HG03457 (cell line): ENCODE measurements at regions not wholly inside any gene's neighbourhood (a gene's known extent, or its start where the extent isn't known, plus 50 kb on each side); places are given as distances from the start of the nearest gene placed in this dataset.

Source experiments
- ATAC-seq: cut with Tn5 transposase; IDR thresholded peaks from one replicate; pipeline ENCODE4 v1.9.1; 2021; ENCODE audit warnings: moderate number of reproducible peaks; ENCODE audit not compliant: unreplicated experiment

DNA sequence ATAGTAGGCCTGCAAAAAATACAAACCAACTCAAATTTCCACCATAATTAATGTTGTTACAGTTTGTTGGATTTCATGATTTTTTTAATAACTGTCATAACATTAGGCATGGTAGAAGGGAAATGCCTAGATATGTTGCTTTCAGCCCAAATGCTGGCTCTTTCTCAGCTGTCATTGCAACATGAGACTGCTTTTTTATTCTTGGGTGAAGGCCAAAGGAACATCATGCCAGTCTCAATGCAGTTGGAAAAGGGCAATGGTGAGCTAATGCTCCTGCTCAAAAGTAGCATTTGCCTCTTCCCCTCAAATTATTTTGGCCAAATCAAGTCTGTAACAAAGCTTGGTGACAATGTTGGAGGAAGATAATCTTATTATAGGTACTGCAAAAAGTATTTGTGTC lies 877.7 kb upstream of the PRMT6 start:
- no peak for ATAC-seq

DNA sequence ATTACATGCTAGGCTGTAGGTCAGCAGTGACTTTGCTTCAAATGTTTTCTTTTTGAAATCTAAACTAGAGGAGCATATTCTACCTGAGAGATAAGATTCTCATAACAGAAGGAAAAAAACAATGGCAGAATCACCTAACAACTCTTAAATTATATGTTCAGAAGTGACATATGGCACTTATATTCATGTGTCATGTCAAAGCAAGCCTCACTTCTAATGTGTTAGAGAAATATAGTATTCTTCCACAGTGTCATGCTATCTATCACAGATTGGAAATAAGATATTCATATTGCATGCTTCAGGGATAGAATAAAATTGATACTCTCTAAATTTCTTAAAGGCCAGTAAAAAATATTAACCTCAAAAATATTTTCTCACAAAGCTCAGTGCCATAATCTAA lies 874.6 kb upstream of the PRMT6 start:
- no peak for ATAC-seq

- no peak for ATAC-seq
Measured at GRCh38 chr1:106185089-106185488, 871.4 kb upstream of the PRMT6 start.

- no peak for ATAC-seq
Measured at GRCh38 chr1:106189780-106190179, 866.7 kb upstream of the PRMT6 start.

GRCh38 chr1:106194206-106194605 lies 862.3 kb upstream of the PRMT6 start:
- no peak for ATAC-seq

DNA sequence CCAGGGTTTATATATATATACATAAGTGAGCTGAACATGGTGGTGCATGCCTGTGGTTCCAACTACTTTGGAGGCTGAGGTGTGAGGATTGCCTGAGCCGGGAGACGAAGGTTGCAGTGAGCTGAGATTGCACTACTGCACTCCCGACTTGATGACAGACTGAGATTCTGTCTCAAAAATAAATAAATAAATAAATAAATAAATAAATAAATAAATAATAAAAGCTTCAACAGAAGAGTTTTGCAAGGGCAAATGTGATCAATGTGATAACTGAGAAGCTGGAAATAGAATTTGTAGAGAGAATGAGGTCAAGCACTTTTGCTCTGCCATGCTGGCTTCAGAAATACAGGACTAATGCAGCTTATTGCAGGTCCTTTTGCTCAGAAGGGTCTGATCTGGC lies 855.8 kb upstream of the PRMT6 start:
- ATAC-seq: no peak

DNA sequence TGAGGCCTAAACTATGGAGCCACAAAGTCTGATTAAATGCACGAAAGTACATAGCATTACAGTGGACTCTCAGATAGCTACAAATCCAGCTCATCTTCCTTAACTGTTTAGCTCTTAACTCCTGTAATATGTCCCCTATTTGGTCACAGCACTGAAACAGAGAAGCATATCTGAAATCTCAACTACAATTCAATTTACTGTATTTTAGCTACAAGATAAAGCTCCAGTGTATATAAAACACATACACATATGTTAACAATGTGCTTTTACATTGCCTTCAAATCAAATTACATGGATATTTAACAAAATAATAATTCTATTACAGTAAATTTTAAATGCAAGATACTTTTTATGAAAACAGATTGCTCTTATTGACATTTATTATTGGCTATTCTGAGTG lies 849.3 kb upstream of the PRMT6 start:
- ATAC-seq: no peak

DNA sequence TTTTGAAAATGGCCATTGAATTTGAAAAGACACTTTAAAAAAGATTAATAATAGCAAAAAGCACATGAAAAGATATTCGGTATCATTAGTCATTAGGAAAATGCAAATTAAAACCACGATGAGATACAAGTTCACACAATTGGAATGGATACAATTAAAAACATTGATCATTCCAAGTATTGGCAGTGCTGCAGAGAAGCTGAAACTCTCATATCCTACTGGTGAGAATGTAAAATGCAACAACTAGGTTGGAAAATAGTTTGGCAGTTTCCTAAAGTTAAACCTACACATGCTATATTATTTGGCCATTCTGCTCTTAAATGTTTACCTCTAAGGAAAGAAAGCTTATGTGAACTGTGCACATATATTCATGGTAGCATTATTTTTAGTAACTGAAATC lies 838.7 kb upstream of the PRMT6 start:
- no peak for ATAC-seq

DNA sequence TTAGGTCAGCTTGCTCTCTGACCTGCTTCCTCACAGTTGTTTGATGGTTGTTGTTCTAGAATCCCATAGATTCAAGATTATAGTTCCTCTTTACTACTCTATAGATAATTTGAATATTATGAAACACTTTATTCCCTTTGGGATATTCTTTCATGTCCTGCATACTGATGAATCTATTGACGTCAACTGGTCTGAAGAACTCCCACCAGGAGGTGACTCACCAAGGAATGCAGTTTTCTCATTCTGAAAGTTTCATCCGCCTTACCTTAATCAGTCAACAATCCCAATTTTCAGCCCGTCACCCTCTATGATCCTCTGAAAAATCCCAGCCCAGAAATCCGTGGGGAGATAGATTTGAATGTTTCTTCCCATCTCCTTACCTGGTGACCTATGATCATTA lies 834.1 kb upstream of the PRMT6 start:
- ATAC-seq: no peak

DNA sequence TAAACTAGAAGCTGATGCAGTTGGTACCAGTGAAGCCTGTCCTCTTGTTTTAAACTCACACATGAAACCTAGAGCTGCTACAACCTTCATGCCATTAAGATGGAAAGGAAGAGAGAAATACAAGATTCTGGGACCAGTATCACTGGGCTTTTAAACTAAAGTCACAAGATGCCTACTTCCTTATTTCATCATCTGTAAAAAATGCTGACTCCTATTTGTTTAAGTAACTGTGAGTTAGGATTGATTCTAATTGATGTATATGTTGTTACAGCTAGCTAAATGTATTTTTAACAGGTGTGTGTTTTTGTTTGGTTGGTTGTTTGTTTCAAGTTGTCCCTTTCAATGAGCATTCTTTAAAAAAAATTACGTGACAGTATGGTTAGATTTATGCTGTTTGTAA lies 833.3 kb upstream of the PRMT6 start:
- no peak for ATAC-seq

- no peak for ATAC-seq
Measured at GRCh38 chr1:106224426-106224825, 832.0 kb upstream of the PRMT6 start.

- no peak for ATAC-seq
Measured at GRCh38 chr1:106225403-106225802, 831.1 kb upstream of the PRMT6 start.

DNA sequence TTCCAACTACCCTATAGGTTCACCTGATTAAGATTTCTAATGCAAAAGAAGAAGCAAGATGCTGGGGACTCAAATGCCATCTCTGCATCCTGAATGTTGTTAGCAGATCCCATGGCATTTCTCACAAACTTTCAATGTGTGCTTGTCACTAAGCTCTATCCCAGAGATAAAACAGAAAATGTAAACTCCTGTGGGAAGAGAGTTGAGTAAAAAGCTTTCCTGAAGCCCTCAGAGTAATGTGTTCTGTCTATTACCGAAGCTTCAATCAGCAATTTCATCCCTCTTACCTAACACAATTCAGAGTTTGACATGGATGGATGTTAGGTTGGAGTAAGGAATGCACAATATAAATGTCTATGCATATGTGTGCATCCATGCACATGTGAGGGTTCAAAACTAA lies 829.9 kb upstream of the PRMT6 start:
- no peak for ATAC-seq

DNA sequence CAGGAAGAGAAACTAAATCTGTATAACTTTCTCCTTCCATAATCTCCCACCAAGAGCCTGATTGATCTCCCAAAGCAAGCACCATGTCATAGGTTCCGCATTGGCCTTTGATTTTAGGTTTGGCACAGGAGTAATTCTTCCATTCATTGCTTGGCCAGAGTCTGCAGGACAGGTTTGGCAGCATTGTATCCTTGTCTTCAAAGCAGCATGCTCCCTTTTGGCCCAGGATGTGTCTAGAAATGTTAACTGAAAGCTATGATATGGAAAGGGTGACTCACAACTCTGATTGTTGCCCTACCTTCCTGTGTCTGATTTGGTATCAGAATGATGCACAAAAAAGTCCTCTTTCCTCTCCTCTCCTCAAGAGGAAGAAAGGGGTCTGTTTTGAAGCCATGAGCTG lies 824.3 kb upstream of the PRMT6 start:
- ATAC-seq: no peak

GRCh38 chr1:106233511-106233910 lies 823.0 kb upstream of the PRMT6 start:
- no peak for ATAC-seq

- no peak for ATAC-seq
Measured at GRCh38 chr1:106249365-106249764, 807.1 kb upstream of the PRMT6 start.

DNA sequence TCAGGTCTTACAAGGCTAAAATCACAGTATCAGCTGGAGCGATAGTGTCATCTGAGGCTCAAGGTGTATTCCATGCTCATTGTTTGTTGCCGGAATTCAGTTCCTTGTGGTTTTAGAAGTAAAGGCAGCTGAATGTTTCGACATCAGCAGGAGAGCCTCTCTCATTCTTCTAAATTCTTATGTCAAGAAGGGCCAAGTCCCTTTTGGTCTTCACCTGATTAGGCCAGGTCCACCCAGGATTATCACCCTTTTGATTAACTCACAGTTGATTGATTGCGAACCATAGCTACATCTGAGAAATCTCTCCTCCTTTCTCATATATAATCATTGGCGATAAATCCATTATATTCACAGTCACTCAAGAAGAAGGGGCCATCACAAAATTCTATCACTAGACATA lies 806.7 kb upstream of the PRMT6 start:
- no peak for ATAC-seq

DNA sequence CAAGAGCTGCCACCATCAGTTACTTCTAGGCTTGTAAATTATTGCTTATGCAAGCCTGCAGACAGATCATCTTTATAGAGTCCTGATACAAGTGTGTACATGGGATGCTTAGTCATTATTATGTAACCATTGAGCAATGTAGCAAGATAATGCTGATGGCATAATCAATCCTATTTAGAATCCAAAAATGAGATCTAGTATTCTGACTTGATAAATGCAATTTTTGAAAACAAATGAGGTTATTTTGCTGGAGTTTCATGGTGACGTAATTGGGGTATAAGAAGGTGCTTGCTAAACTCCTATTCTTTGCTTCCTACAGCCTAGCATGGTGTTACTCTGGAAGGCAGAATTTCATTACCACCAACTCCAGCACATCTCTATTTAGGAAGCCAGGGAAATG lies 801.7 kb upstream of the PRMT6 start:
- no peak for ATAC-seq

- ATAC-seq: no peak
Measured at GRCh38 chr1:106266786-106267185, 789.7 kb upstream of the PRMT6 start.

GRCh38 chr1:106268070-106268469 lies 788.4 kb upstream of the PRMT6 start:
- ATAC-seq: no peak

DNA sequence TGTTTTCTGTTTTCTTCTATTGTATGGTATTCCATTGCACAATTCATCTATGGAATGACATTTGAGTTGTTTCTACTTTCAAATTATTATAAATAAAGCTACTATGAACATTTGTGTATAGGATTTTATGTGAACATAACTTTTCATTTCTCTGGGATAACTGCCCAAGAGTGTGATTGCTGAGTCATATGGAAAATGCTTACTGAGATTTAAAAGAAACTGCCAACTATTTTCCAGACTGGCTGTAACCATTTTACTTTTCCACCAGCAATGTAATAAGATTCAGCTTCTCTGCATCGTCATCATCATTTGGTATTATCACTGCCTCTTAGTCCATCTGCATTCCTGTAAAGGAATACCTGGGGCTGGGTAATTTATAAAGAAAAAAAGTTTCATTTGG lies 779.6 kb upstream of the PRMT6 start:
- ATAC-seq: no peak

DNA sequence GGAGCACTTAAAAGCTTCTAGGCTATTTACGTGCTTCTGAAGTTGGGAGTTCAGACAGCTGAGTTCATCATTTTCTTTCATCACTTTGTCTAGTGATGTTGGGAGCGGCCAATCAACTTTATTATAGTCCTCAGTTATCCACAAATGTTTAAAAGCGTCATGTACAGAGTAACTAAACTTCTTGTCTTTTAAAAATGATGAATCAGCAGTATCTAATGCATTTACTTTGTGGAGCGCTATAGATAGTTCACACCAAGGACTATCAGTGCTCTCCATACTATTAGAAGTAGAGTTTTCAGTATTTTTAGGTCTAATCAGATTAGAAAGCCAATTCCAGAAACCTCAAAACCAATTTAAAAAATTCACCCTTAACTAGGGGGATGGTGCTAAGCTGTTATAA lies 778.7 kb upstream of the PRMT6 start:
- no peak for ATAC-seq

- ATAC-seq: no peak
Measured at GRCh38 chr1:106278716-106279115, 777.8 kb upstream of the PRMT6 start.

GRCh38 chr1:106289265-106289928 lies 767.1 kb upstream of the PRMT6 start:
- no peak for ATAC-seq
